Effector memory CD4-positive, alpha-beta T cell (primary cell): ENCODE measurements at regions not wholly inside any gene's neighbourhood (a gene's known extent, or its start where the extent isn't known, plus 50 kb on each side); places are given as distances from the start of the nearest gene placed in this dataset.

Source experiments
- DNase-seq, 3 donors: peaks; one replicate each; pipeline ENCODE4 v3.0.0-alpha.2; 2020
- H3K27ac ChIP-seq: 2 replicates; pipeline ENCODE4 v1.7.0; 2013; ENCODE audit warnings: mild to moderate bottlenecking, low read length, moderate library complexity; ENCODE audit not compliant: insufficient read depth, poor library complexity, severe bottlenecking
- H3K27me3 ChIP-seq: replicated peaks from 2 replicates; pipeline ENCODE4 v1.7.0; 2013; ENCODE audit warnings: mild to moderate bottlenecking, low read length; ENCODE audit not compliant: insufficient read depth, control insufficient read depth, poor library complexity, severe bottlenecking
- H3K36me3 ChIP-seq: 2 replicates; pipeline ENCODE4 v1.7.0; 2013; ENCODE audit warnings: mild to moderate bottlenecking, low read length, moderate library complexity; ENCODE audit not compliant: control insufficient read depth, insufficient read depth
- H3K4me1 ChIP-seq: 2 replicates; pipeline ENCODE4 v1.7.0; 2013; ENCODE audit warnings: low read length, mild to moderate bottlenecking; ENCODE audit not compliant: control insufficient read depth, insufficient read depth, poor library complexity, severe bottlenecking
- H3K4me3 ChIP-seq: 2 replicates; pipeline ENCODE4 v1.7.0; 2013; ENCODE audit warnings: low read length, low read depth, mild to moderate bottlenecking; ENCODE audit not compliant: insufficient read depth, poor library complexity, severe bottlenecking
- H3K9me3 ChIP-seq: 2 replicates; pipeline ENCODE4 v1.7.0; 2013; ENCODE audit warnings: mild to moderate bottlenecking, low read length, moderate library complexity; ENCODE audit not compliant: control insufficient read depth

GRCh38 chr1:82919837-82920236, 1079.1 kb downstream of the TTLL7 start:
- Histone ChIP-seq H3K36me3 (no peaks in the 10 kb centered on the region), H3K9me3 (no peaks in the 10 kb centered on the region), H3K27me3 (no peaks in the 10 kb centered on the region), H3K4me3 (no peak overlapping the region), H3K4me1 (no peaks in the 10 kb centered on the region), H3K27ac (no peak overlapping the region)
- no peak for DNase-seq

GRCh38 chr1:82907313-82907712, 1091.6 kb downstream of the TTLL7 start:
- H3K4me1 ChIP-seq, result no peaks in the 10 kb centered on the region
- no peak overlapping the region for H3K4me3 ChIP-seq
- no peaks in the 10 kb centered on the region for H3K27me3 ChIP-seq
- no peaks in the 10 kb centered on the region for H3K9me3 ChIP-seq
- H3K36me3 ChIP-seq, result no peaks in the 10 kb centered on the region
- H3K27ac ChIP-seq, result no peak overlapping the region
- DNase-seq, result no peak

GRCh38 chr1:82903626-82904025, 1095.3 kb downstream of the TTLL7 start:
- Histone ChIP-seq H3K4me3 (no peak overlapping the region), H3K27ac (no peak overlapping the region), H3K36me3 (no peaks in the 10 kb centered on the region), H3K27me3 (no peaks in the 10 kb centered on the region), H3K4me1 (no peaks in the 10 kb centered on the region), H3K9me3 (no peaks in the 10 kb centered on the region)
- DNase-seq, result no peak

- H3K4me3 ChIP-seq, result no peak overlapping the region
- no peak for DNase-seq
- H3K27ac ChIP-seq, result no peak overlapping the region
- no peaks in the 10 kb centered on the region for H3K36me3 ChIP-seq
- H3K4me1 ChIP-seq, result no peaks in the 10 kb centered on the region
- no peaks in the 10 kb centered on the region for H3K27me3 ChIP-seq
- no peaks in the 10 kb centered on the region for H3K9me3 ChIP-seq
Observed at GRCh38 chr1:82901561-82901960, 1097.4 kb downstream of the TTLL7 start.

GRCh38 chr1:82901118-82901517, 1097.8 kb downstream of the TTLL7 start:
- Histone ChIP-seq H3K9me3 (no peaks in the 10 kb centered on the region), H3K4me1 (no peaks in the 10 kb centered on the region), H3K27ac (no peak overlapping the region), H3K27me3 (no peaks in the 10 kb centered on the region), H3K4me3 (no peak overlapping the region), H3K36me3 (no peaks in the 10 kb centered on the region)
- no peak for DNase-seq

GRCh38 chr1:82899017-82899416, 1098.3 kb downstream of the ADGRL2 start:
- no peak for DNase-seq
- Histone ChIP-seq H3K36me3 (no peaks in the 10 kb centered on the region), H3K27ac (no peak overlapping the region), H3K27me3 (no peaks in the 10 kb centered on the region), H3K9me3 (no peaks in the 10 kb centered on the region), H3K4me3 (no peak overlapping the region), H3K4me1 (no peaks in the 10 kb centered on the region)

- Histone ChIP-seq H3K9me3 (no peaks in the 10 kb centered on the region), H3K4me3 (no peak overlapping the region), H3K4me1 (no peaks in the 10 kb centered on the region), H3K36me3 (no peaks in the 10 kb centered on the region), H3K27me3 (no peaks in the 10 kb centered on the region), H3K27ac (no peak overlapping the region)
- DNase-seq, result no peak
Observed at GRCh38 chr1:82897549-82897948, 1096.8 kb downstream of the ADGRL2 start.

GRCh38 chr1:82896036-82896435, 1095.3 kb downstream of the ADGRL2 start:
- DNase-seq, result no peak
- H3K4me3 ChIP-seq, result no peak overlapping the region
- H3K27me3 ChIP-seq, result no peaks in the 10 kb centered on the region
- H3K9me3 ChIP-seq, result no peaks in the 10 kb centered on the region
- H3K36me3 ChIP-seq, result no peaks in the 10 kb centered on the region
- H3K4me1 ChIP-seq, result no peaks in the 10 kb centered on the region
- no peak overlapping the region for H3K27ac ChIP-seq

- no peaks in the 10 kb centered on the region for H3K9me3 ChIP-seq
- H3K4me3 ChIP-seq, result no peak overlapping the region
- no peak for DNase-seq
- H3K36me3 ChIP-seq, result no peaks in the 10 kb centered on the region
- no peaks in the 10 kb centered on the region for H3K27me3 ChIP-seq
- H3K4me1 ChIP-seq, result no peaks in the 10 kb centered on the region
- H3K27ac ChIP-seq, result no peak overlapping the region
Observed at GRCh38 chr1:82894635-82895034, 1093.9 kb downstream of the ADGRL2 start.

- Histone ChIP-seq H3K36me3 (no peaks in the 10 kb centered on the region), H3K9me3 (no peaks in the 10 kb centered on the region), H3K4me1 (no peaks in the 10 kb centered on the region), H3K27me3 (no peaks in the 10 kb centered on the region), H3K4me3 (no peak overlapping the region), H3K27ac (no peak overlapping the region)
- no peak for DNase-seq
Observed at GRCh38 chr1:82893712-82894470, 1093.2 kb downstream of the ADGRL2 start.
